Ascending aorta (tissue), 2 donors: ENCODE measurements at regions not wholly inside any gene's neighbourhood (a gene's known extent, or its start where the extent isn't known, plus 50 kb on each side); places are given as distances from the start of the nearest gene placed in this dataset.

Experiments
- DNase-seq, 2 donors: peaks; one replicate each; pipeline ENCODE4 v3.0.0-alpha.2; 2019; ENCODE audit warnings: low spot score in 2 of 2
- H3K27ac ChIP-seq, 2 donors: fragments of 200-600 bp; sonication (generic); one replicate each; pipeline ENCODE4 v1.5.1; 2016 to 2017; ENCODE audit warnings: mild to moderate bottlenecking in 1 of 2
- H3K27me3 ChIP-seq: fragments of 200-600 bp; sonication (generic); one replicate; pipeline ENCODE4 v1.5.1; 2017
- H3K36me3 ChIP-seq, 2 donors: fragments of 200-600 bp; sonication (generic); one replicate each; pipeline ENCODE4 v1.5.1; 2016
- H3K4me1 ChIP-seq, 2 donors: fragments of 200-600 bp; sonication (generic); one replicate each; pipeline ENCODE4 v1.5.1; 2016 to 2017; ENCODE audit warnings: mild to moderate bottlenecking in 1 of 2
- H3K4me3 ChIP-seq, 2 donors: fragments of 200-600 bp; sonication (generic); one replicate each; pipeline ENCODE4 v1.5.1; 2016 to 2017; ENCODE audit warnings: mild to moderate bottlenecking in 1 of 2
- H3K9me3 ChIP-seq, 2 donors: fragments of 200-600 bp; sonication (generic); one replicate each; pipeline ENCODE4 v1.5.1; 2016
- intact Hi-C: fragments of 100-400 bp; cut with DNase I; formaldehyde crosslinking; loops from one replicate; pipeline ENCODE4 v1.15.1; 2023
- TF ChIP-seq, protein P1 (sequence below), 3 experiments: fragments of 200-600 bp in 2 of 3; fragments of 450-650 bp in 1 of 3; sonication (generic) in 2 of 3; IDR thresholded peaks; one replicate each; pipeline ENCODE4 v1.5.1; 2016 to 2019; ENCODE audit warnings: antibody characterized with exemption in 3 of 3, mild to moderate bottlenecking in 1 of 3, moderate library complexity in 1 of 3

DNA sequence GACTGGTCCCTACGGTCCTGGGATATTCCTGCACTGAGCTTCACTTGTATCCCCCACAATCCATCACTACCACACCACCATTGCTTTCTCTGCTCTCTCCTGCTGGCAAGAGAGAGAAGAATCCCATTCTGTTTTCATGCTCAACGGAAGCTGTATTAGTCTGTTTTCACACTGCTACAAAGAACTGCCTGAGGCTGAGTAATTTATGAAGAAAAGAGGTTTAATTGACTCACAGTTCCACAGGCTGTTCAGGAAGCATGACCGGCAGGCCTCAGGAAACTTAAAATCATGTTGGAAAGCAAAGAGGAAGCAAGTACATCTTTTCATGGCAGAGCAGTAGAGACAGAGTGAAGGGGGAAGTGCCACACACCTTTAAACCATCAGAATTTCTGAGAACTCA, 260.4 kb upstream of the LYZL1 start:
- Histone ChIP-seq H3K4me3 (no peak overlapping the region), H3K9me3 (no peaks in the 10 kb centered on the region), H3K27me3 (no peaks in the 10 kb centered on the region), H3K4me1 (no peaks in the 10 kb centered on the region), H3K36me3 (no peaks in the 10 kb centered on the region), H3K27ac (no peak overlapping the region)
- TF ChIP-seq, protein P1, sequence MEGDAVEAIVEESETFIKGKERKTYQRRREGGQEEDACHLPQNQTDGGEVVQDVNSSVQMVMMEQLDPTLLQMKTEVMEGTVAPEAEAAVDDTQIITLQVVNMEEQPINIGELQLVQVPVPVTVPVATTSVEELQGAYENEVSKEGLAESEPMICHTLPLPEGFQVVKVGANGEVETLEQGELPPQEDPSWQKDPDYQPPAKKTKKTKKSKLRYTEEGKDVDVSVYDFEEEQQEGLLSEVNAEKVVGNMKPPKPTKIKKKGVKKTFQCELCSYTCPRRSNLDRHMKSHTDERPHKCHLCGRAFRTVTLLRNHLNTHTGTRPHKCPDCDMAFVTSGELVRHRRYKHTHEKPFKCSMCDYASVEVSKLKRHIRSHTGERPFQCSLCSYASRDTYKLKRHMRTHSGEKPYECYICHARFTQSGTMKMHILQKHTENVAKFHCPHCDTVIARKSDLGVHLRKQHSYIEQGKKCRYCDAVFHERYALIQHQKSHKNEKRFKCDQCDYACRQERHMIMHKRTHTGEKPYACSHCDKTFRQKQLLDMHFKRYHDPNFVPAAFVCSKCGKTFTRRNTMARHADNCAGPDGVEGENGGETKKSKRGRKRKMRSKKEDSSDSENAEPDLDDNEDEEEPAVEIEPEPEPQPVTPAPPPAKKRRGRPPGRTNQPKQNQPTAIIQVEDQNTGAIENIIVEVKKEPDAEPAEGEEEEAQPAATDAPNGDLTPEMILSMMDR (IDR thresholded peaks at IDR 0.05), result no peak
- no peak for DNase-seq
- intact Hi-C loops, result no loop called here

DNA sequence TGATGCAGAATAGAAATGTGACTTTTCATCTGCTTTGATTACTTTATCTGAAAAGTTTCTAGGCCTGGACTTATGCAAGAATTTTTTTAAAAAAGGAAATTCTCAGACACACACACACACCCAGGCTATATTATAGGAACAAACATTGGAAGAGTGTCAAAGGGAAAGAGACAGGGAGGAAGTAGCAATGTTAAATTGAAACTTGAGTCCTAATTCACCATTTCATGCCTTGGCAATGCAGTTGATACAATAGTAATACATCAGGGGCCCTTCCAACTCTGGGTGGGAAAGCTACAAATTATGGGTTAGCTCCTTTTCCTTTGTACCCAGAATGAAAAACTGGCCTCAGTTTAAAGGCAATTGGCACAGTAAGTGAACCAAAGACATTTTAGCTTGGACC, 258.0 kb upstream of the LYZL1 start:
- Histone ChIP-seq H3K4me1 (no peaks in the 10 kb centered on the region), H3K27ac (no peak overlapping the region), H3K36me3 (no peaks in the 10 kb centered on the region), H3K9me3 (no peaks in the 10 kb centered on the region), H3K4me3 (no peak overlapping the region), H3K27me3 (no peaks in the 10 kb centered on the region)
- TF ChIP-seq, protein P1 (IDR thresholded peaks at IDR 0.05), result no peak
- intact Hi-C loops, result no loop called here
- no peak for DNase-seq

DNA sequence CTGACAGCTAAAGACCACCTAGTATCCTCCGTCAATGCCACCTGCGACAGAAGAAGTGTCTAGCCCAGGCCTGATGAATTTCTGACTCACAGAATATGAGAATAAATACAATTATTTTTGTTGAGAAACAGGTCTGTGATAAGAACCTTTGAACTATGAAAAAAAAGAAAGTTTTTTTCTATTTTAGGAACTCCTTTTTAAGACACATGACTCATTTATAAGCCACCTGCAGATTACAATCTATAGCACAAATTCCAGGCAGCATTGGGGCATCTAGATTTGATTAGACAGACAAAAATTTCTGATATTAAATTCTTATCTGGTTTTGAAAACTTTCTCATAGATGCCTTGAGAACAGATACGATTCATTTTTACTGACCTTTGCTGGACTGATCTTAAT, 256.7 kb upstream of the LYZL1 start:
- TF ChIP-seq, protein P1 (IDR thresholded peaks at IDR 0.05), result no peak
- Histone ChIP-seq H3K4me3 (no peak overlapping the region), H3K27me3 (no peaks in the 10 kb centered on the region), H3K4me1 (no peaks in the 10 kb centered on the region), H3K9me3 (no peaks in the 10 kb centered on the region), H3K36me3 (no peaks in the 10 kb centered on the region), H3K27ac (no peak overlapping the region)
- intact Hi-C loops, result no loop called here
- DNase-seq, result no peak

DNA sequence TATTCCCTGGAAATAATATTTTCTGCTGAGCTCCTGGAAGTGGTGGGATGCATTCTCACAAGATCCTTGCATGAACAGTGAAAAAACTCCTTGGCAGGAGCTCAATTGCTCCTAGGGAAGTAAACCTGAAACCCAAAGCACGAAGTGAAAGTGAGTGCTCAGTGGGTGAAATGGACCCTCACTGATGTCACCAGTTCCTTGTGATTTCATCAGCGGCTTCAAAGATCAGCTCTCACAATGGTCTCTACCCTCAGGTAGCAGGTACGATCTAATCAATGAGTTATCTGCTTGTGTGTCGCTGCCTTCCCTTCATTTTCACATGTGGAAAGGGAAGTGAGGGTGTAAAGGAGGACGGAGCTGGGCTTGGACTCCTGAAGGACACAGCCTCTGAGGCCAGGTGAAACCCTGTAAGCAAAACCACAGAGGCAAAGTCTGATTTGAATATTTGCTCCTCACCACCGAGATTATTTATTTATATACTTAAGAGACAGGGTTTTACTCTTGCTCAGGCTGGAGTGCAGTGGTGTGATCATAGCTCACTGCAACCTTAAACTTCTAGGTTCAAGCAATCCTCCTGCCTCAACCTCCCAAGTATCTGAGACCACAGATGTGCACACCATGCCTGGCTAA, 255.4 kb upstream of the LYZL1 start:
- DNase-seq, result no peak
- H3K36me3 ChIP-seq, result no peaks in the 10 kb centered on the region
- no peaks in the 10 kb centered on the region for H3K4me1 ChIP-seq
- intact Hi-C loops, result no loop called here
- no peak overlapping the region for H3K4me3 ChIP-seq
- no peaks in the 10 kb centered on the region for H3K27me3 ChIP-seq
- no peak overlapping the region for H3K27ac ChIP-seq
- TF ChIP-seq, protein P1 (IDR thresholded peaks at IDR 0.05), result no peak
- H3K9me3 ChIP-seq, result no peaks in the 10 kb centered on the region

DNA sequence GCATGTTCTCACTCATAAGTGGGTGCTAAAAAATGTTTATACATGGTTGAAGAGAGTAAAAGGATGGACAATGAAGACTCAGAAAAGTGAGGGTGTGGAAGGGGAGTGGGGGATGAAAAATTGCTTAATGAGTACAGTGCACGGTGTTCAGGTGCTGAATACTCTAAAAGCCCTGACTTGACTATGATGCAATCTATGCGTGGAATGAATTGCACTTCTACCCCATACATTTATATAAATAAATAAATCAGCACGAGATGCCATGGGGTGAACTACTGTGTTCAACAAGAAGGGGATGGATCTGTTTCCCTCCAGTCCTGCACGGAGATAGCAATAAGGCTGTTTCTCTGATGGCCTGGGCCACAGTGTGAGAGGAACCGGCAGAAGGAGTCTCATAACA, 254.3 kb upstream of the LYZL1 start:
- intact Hi-C loops, result no loop called here
- Histone ChIP-seq H3K4me1 (peaks cover 0 to 3% of the 10 kb centered on the region in 2 donors), H3K27me3 (no peaks in the 10 kb centered on the region), H3K27ac (no peak overlapping the region), H3K36me3 (no peaks in the 10 kb centered on the region), H3K4me3 (no peak overlapping the region), H3K9me3 (no peaks in the 10 kb centered on the region)
- no peak for DNase-seq
- TF ChIP-seq, protein P1 (IDR thresholded peaks at IDR 0.05), result no peak

DNA sequence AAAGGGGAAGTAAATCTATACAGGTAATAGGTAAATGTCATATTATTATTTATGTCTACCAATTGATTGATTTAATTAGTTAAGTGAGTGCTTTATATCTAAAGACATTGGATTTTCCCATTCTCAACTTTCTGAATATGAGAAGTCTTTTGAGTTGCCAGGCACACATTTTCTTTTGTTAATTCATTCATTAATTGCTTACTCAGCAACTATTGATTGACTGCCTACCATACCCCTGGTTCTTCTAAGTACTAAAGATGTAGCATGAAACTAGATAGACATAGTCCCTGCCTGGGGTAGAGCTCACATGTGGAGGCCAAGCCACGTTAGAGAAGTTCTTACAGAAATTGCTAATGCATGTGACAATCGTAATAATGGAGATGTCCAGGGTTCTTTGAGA, 253.1 kb upstream of the LYZL1 start:
- TF ChIP-seq, protein P1 (IDR thresholded peaks at IDR 0.05), result no peak
- DNase-seq, result no peak
- H3K4me1 ChIP-seq, result peaks cover 0 to 4% of the 10 kb centered on the region in 2 donors
- no peak overlapping the region for H3K4me3 ChIP-seq
- intact Hi-C loops, result no loop called here
- H3K27ac ChIP-seq, result no peak overlapping the region
- no peaks in the 10 kb centered on the region for H3K9me3 ChIP-seq
- H3K27me3 ChIP-seq, result no peaks in the 10 kb centered on the region
- no peaks in the 10 kb centered on the region for H3K36me3 ChIP-seq
